GM23338 (cell line): ENCODE measurements at regions not wholly inside any gene's neighbourhood (a gene's known extent, or its start where the extent isn't known, plus 50 kb on each side); places are given as distances from the start of the nearest gene placed in this dataset.

Experiments used
- ATAC-seq: fragments of 200-7000 bp; cut with Tn5 transposase; 3 replicates; pipeline ENCODE4 v1.9.1; 2020
- DNase-seq: peaks from one replicate; pipeline ENCODE4 v3.0.0-alpha.2; 2015; ENCODE audit warnings: low spot score
- H2AFZ ChIP-seq: fragments of 200-600 bp; sonication (generic); 2 replicates; pipeline ENCODE4 v1.8.0; 2016; ENCODE audit warnings: antibody characterized with exemption, mild to moderate bottlenecking, moderate library complexity
- H3F3A ChIP-seq: fragments of 200-600 bp; sonication (generic); replicated peaks from 2 replicates; pipeline ENCODE4 v1.8.0; 2017; ENCODE audit warnings: antibody characterized with exemption, mixed run types, low read depth
- H3K27ac ChIP-seq: fragments of 200-600 bp; sonication (generic); 2 replicates; pipeline ENCODE4 v1.6.1; 2016; ENCODE audit warnings: low read depth
- H3K27me3 ChIP-seq: fragments of 200-600 bp; sonication (generic); 2 replicates; pipeline ENCODE4 v1.8.0; 2016; ENCODE audit warnings: mild to moderate bottlenecking, mixed run types, moderate library complexity; ENCODE audit not compliant: insufficient read depth
- H3K36me3 ChIP-seq: fragments of 200-600 bp; sonication (generic); 2 replicates; pipeline ENCODE4 v1.8.0; 2016; ENCODE audit warnings: mild to moderate bottlenecking; ENCODE audit not compliant: insufficient read depth
- H3K4me1 ChIP-seq: fragments of 200-600 bp; sonication (generic); 2 replicates; pipeline ENCODE4 v1.8.0; 2016; ENCODE audit warnings: mild to moderate bottlenecking, moderate library complexity; ENCODE audit not compliant: insufficient read depth
- H3K4me2 ChIP-seq: fragments of 200-600 bp; sonication (generic); 2 replicates; pipeline ENCODE4 v1.7.1; 2017; ENCODE audit warnings: mixed run types
- H3K4me3 ChIP-seq: fragments of 200-600 bp; sonication (generic); 2 replicates; pipeline ENCODE4 v1.6.1; 2016; ENCODE audit warnings: mixed run types
- H3K79me2 ChIP-seq: fragments of 200-600 bp; sonication (generic); replicated peaks from 2 replicates; pipeline ENCODE4 v1.8.0; 2017; ENCODE audit warnings: mild to moderate bottlenecking; ENCODE audit not compliant: insufficient read depth
- H3K9me2 ChIP-seq: fragments of 200-600 bp; sonication (generic); 2 replicates; pipeline ENCODE4 v1.8.0; 2017; ENCODE audit not compliant: insufficient read depth
- H4K20me1 ChIP-seq: fragments of 200-600 bp; sonication (generic); replicated peaks from 2 replicates; pipeline ENCODE4 v1.8.0; 2017; ENCODE audit warnings: mild to moderate bottlenecking; ENCODE audit not compliant: insufficient read depth
- H3K27ac Mint-ChIP-seq: 2 replicates; pipeline ENCODE4 v1.8.0; 2020; ENCODE audit warnings: inconsistent platforms, mild to moderate bottlenecking, moderate library complexity, mixed read lengths
- H3K27me3 Mint-ChIP-seq: 3 replicates; pipeline ENCODE4 v1.8.0; 2022; ENCODE audit warnings: low read depth, mild to moderate bottlenecking, moderate library complexity, mixed read lengths, inconsistent platforms; ENCODE audit not compliant: insufficient read depth, poor library complexity
- H3K36me3 Mint-ChIP-seq: 3 replicates; pipeline ENCODE4 v1.8.0; 2021; ENCODE audit warnings: low read depth, mild to moderate bottlenecking, inconsistent platforms, moderate library complexity, mixed read lengths
- H3K4me1 Mint-ChIP-seq: 3 replicates; pipeline ENCODE4 v1.8.0; 2020; ENCODE audit warnings: mild to moderate bottlenecking, inconsistent platforms, mixed read lengths
- H3K4me3 Mint-ChIP-seq: 3 replicates; pipeline ENCODE4 v1.8.0; 2021; ENCODE audit warnings: moderate library complexity, mild to moderate bottlenecking, inconsistent platforms, mixed read lengths
- H3K9me3 Mint-ChIP-seq: 3 replicates; pipeline ENCODE4 v1.8.0; 2020; ENCODE audit warnings: moderate library complexity, mild to moderate bottlenecking, inconsistent platforms, mixed read lengths
- EZH2 ChIP-seq: fragments of 200-600 bp; sonication (generic); IDR thresholded peaks from one replicate; pipeline ENCODE4 v1.8.0; 2017; ENCODE audit warnings: antibody characterized with exemption, mild to moderate bottlenecking, low read depth; ENCODE audit not compliant: unreplicated experiment
- EZH2phosphoT487 ChIP-seq: fragments of 200-600 bp; sonication (generic); IDR thresholded peaks from one replicate; pipeline ENCODE4 v1.8.1; 2018; ENCODE audit warnings: antibody characterized with exemption; ENCODE audit not compliant: unreplicated experiment
- NANOG ChIP-seq: IDR thresholded peaks from 2 replicates; pipeline ENCODE4 v1.6.1; 2016; ENCODE audit warnings: antibody characterized with exemption, borderline replicate concordance
- POLR2AphosphoS5 ChIP-seq: IDR thresholded peaks from 2 replicates; pipeline ENCODE4 v1.6.1; 2016; ENCODE audit warnings: antibody characterized with exemption, low read depth
- STAT1 ChIP-seq: IDR thresholded peaks from one replicate; pipeline ENCODE4 v1.6.1; 2016; ENCODE audit warnings: antibody characterized with exemption; ENCODE audit not compliant: unreplicated experiment
- TF ChIP-seq, protein P1 (sequence below): IDR thresholded peaks from one replicate; pipeline ENCODE4 v1.6.1; 2018; ENCODE audit warnings: antibody characterized with exemption; ENCODE audit not compliant: unreplicated experiment
- TF ChIP-seq, protein P2 (sequence below), 2 experiments: fragments of 200-600 bp in 1 of 2; sonication (generic) in 1 of 2; conservative IDR thresholded peaks; 2 replicates each; pipeline versions ENCODE4 v1.5.1 to v1.6.1; 2016 to 2017; ENCODE audit warnings: antibody characterized with exemption in 2 of 2, low read depth in 2 of 2, mild to moderate bottlenecking in 2 of 2, moderate library complexity in 1 of 2

DNA sequence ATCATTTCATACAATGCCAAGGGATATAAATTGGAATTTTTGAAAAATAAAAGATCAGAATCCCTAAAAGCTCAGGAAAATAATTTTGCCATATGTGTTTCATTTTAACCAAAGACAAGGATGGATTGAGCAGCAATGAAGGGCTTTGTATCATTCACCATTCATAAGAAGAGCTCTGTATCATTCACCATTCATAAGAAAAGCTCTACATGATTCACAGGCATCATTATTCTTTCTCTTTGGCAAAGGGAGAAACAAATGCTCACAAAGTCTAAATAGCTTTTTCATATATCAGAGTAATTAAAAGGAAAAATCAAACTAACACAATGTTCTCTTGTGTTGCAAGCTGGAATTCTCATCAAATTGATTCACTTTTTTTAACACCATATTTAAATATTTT lies 169.1 kb upstream of the MC4R start (continued):
- TF ChIP-seq, protein P1, sequence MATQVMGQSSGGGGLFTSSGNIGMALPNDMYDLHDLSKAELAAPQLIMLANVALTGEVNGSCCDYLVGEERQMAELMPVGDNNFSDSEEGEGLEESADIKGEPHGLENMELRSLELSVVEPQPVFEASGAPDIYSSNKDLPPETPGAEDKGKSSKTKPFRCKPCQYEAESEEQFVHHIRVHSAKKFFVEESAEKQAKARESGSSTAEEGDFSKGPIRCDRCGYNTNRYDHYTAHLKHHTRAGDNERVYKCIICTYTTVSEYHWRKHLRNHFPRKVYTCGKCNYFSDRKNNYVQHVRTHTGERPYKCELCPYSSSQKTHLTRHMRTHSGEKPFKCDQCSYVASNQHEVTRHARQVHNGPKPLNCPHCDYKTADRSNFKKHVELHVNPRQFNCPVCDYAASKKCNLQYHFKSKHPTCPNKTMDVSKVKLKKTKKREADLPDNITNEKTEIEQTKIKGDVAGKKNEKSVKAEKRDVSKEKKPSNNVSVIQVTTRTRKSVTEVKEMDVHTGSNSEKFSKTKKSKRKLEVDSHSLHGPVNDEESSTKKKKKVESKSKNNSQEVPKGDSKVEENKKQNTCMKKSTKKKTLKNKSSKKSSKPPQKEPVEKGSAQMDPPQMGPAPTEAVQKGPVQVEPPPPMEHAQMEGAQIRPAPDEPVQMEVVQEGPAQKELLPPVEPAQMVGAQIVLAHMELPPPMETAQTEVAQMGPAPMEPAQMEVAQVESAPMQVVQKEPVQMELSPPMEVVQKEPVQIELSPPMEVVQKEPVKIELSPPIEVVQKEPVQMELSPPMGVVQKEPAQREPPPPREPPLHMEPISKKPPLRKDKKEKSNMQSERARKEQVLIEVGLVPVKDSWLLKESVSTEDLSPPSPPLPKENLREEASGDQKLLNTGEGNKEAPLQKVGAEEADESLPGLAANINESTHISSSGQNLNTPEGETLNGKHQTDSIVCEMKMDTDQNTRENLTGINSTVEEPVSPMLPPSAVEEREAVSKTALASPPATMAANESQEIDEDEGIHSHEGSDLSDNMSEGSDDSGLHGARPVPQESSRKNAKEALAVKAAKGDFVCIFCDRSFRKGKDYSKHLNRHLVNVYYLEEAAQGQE: no peak
- TF ChIP-seq STAT1: no peak
- TF ChIP-seq NANOG: no peak
- TF ChIP-seq POLR2AphosphoS5: no peak
- TF ChIP-seq EZH2phosphoT487: no peak
- TF ChIP-seq, protein P2, sequence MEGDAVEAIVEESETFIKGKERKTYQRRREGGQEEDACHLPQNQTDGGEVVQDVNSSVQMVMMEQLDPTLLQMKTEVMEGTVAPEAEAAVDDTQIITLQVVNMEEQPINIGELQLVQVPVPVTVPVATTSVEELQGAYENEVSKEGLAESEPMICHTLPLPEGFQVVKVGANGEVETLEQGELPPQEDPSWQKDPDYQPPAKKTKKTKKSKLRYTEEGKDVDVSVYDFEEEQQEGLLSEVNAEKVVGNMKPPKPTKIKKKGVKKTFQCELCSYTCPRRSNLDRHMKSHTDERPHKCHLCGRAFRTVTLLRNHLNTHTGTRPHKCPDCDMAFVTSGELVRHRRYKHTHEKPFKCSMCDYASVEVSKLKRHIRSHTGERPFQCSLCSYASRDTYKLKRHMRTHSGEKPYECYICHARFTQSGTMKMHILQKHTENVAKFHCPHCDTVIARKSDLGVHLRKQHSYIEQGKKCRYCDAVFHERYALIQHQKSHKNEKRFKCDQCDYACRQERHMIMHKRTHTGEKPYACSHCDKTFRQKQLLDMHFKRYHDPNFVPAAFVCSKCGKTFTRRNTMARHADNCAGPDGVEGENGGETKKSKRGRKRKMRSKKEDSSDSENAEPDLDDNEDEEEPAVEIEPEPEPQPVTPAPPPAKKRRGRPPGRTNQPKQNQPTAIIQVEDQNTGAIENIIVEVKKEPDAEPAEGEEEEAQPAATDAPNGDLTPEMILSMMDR (conservative IDR thresholded peaks at IDR 0.05; ENCODE audit: low read depth in 2 of 2): no peak

DNA sequence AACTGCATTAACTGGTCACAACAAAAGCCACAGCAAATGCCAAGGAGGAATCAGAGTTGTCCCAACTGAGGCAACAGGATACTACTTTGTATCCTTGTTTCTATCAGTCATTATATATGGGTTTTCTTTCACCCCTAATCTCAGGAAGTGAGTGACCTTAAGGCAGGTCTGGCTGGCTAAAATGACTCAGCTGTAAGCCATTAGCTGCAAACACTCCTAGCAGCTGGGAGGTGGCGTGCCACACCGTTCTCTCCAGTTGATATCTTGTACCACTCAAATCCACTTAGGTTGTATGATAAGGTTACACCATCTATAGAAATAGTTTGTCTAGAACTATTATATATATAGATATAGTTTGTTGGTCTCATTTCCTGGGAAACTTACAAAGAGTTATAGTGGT lies 171.1 kb upstream of the MC4R start:
- no peaks in the 10 kb centered on the region for H3K36me3 Mint-ChIP-seq
- no peak for ATAC-seq
- no peak overlapping the region for H3K4me3 Mint-ChIP-seq
- no peak for DNase-seq
- no peaks in the 10 kb centered on the region for H3K9me3 Mint-ChIP-seq
- H3K27ac Mint-ChIP-seq: no peak overlapping the region
- no peaks in the 10 kb centered on the region for H3K9me2 ChIP-seq
- H3K27ac ChIP-seq: no peak overlapping the region
- H3F3A ChIP-seq: no peaks in the 10 kb centered on the region
- no peak overlapping the region for H3K4me3 ChIP-seq
- H3K4me1 Mint-ChIP-seq: no peaks in the 10 kb centered on the region
- no peaks in the 10 kb centered on the region for H3K27me3 ChIP-seq
- H3K79me2 ChIP-seq: no peaks in the 10 kb centered on the region
- H3K36me3 ChIP-seq: no peaks in the 10 kb centered on the region
- H3K4me2 ChIP-seq: no peak overlapping the region
- H2AFZ ChIP-seq: no peak overlapping the region
- no peaks in the 10 kb centered on the region for H4K20me1 ChIP-seq
- peaks cover 1% of the 10 kb centered on the region for H3K27me3 Mint-ChIP-seq
- H3K4me1 ChIP-seq: no peaks in the 10 kb centered on the region
- TF ChIP-seq EZH2 (no peak), NANOG (no peak)
- TF ChIP-seq, protein P1: no peak
- TF ChIP-seq, protein P2 (conservative IDR thresholded peaks at IDR 0.05; ENCODE audit: low read depth in 2 of 2): no peak
